ENCODE measurements at regions not wholly inside any gene's neighbourhood (a gene's known extent, or its start where the extent isn't known, plus 50 kb on each side); places are given as distances from the start of the nearest gene placed in this dataset.

DNA sequence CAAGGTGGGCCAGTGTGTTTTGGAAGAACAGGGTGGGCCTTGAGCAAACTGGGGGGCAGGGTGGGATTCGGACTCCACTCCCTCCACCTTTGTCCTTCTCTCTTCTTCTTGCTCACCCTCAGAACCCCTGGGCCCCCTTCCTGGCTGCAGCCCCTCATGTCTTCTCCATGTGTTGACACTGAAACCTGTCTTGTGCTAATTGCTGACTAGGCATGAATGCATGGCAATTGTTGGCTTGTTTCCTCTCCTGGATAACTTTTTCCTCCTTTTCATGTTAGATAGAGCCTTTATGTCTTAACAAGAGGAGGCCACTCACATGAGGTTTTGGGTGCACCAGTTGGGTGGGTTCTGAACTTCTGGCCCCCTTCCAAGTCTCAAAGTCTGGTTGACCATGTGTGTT, 181.6 kb upstream of the MKI67 start:
- TF ChIP-seq, protein P1, sequence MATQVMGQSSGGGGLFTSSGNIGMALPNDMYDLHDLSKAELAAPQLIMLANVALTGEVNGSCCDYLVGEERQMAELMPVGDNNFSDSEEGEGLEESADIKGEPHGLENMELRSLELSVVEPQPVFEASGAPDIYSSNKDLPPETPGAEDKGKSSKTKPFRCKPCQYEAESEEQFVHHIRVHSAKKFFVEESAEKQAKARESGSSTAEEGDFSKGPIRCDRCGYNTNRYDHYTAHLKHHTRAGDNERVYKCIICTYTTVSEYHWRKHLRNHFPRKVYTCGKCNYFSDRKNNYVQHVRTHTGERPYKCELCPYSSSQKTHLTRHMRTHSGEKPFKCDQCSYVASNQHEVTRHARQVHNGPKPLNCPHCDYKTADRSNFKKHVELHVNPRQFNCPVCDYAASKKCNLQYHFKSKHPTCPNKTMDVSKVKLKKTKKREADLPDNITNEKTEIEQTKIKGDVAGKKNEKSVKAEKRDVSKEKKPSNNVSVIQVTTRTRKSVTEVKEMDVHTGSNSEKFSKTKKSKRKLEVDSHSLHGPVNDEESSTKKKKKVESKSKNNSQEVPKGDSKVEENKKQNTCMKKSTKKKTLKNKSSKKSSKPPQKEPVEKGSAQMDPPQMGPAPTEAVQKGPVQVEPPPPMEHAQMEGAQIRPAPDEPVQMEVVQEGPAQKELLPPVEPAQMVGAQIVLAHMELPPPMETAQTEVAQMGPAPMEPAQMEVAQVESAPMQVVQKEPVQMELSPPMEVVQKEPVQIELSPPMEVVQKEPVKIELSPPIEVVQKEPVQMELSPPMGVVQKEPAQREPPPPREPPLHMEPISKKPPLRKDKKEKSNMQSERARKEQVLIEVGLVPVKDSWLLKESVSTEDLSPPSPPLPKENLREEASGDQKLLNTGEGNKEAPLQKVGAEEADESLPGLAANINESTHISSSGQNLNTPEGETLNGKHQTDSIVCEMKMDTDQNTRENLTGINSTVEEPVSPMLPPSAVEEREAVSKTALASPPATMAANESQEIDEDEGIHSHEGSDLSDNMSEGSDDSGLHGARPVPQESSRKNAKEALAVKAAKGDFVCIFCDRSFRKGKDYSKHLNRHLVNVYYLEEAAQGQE (IDR thresholded peaks at IDR 0.05; ENCODE audit: insufficient read depth in 1 of 2, low read depth in 2 of 2, low read length in 2 of 2): no peak
- no peak for TF ChIP-seq POLR2AphosphoS5 (IDR thresholded peaks at IDR 0.05; ENCODE audit: low read depth, low read length)
- no peak for TF ChIP-seq TAF1 (IDR thresholded peaks at IDR 0.05; ENCODE audit: borderline replicate concordance, insufficient read depth, low read length)
- no peak for TF ChIP-seq SIN3A (IDR thresholded peaks at IDR 0.05; ENCODE audit: borderline replicate concordance, insufficient read depth, low read length)
- no peak for TF ChIP-seq FOXP2 (optimal IDR thresholded peaks at IDR 0.05; ENCODE audit: borderline replicate concordance, extremely low read depth, extremely low read length, insufficient read depth)

DNA sequence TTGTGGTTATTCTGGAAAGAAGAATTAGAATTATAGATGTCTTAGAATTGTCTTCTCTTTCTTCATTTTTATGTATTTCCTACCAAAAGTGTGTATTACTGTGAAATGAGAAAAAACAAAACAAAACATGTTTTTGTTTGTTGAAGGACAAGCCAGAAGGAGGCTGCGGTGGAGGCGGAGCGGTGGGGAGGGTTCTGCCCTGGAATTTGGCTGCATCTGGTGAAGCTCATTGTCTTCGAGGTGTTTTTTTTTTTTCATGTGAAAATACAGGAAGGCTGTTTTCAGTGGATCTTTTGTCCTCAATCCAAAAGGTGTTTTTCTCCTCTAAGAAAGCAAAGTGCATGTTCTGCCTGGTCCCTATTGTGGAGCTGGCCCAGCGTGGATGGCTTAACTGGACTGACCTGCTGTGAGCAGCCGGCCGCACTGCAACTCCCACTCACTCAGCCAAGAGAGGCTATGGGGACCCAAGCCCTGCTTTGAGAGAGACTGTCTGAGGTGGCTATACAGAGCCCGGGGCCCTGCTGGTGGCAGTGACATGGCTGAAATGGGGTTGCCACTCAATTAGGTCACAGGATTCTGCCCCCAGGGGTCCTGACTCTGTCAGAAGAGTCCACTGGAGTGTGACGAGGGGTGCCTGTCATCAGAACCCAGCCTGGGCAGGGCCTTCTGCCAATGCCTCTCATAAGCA, 184.9 kb upstream of the MKI67 start:
- TF ChIP-seq SIN3A (IDR thresholded peaks at IDR 0.05; ENCODE audit: borderline replicate concordance, insufficient read depth, low read length) (no peak), POLR2AphosphoS5 (IDR thresholded peaks at IDR 0.05; ENCODE audit: low read depth, low read length) (no peak), TAF1 (IDR thresholded peaks at IDR 0.05; ENCODE audit: borderline replicate concordance, insufficient read depth, low read length) (no peak), FOXP2 (optimal IDR thresholded peaks at IDR 0.05; ENCODE audit: borderline replicate concordance, extremely low read depth, extremely low read length, insufficient read depth) (no peak)
- TF ChIP-seq, protein P1 (IDR thresholded peaks at IDR 0.05; ENCODE audit: insufficient read depth in 1 of 2, low read depth in 2 of 2, low read length in 2 of 2): no peak

DNA sequence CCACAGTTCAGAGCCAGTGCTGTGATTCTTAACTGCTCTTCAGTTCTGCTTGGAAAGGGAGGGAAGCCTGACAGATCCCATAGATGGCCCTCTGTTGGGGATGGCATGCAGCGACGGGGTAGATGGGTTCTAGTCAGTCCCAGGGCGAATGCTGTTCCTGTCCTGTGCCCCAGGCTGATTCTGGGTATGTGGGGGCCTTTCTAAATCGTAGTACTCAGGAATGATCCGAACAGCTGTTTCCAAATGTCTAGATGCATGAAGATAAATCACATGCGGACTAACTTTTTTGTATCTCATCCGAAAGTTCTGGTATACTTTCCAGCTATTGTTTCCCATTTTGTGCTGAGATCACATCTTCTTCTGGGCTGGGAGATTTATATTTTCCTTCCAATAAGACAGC, 186.0 kb upstream of the MKI67 start:
- no peak for TF ChIP-seq POLR2AphosphoS5 (IDR thresholded peaks at IDR 0.05; ENCODE audit: low read depth, low read length)
- TF ChIP-seq FOXP2 (optimal IDR thresholded peaks at IDR 0.05; ENCODE audit: borderline replicate concordance, extremely low read depth, extremely low read length, insufficient read depth): no peak
- TF ChIP-seq TAF1 (IDR thresholded peaks at IDR 0.05; ENCODE audit: borderline replicate concordance, insufficient read depth, low read length): no peak
- TF ChIP-seq SIN3A (IDR thresholded peaks at IDR 0.05; ENCODE audit: borderline replicate concordance, insufficient read depth, low read length): no peak
- TF ChIP-seq, protein P1 (IDR thresholded peaks at IDR 0.05; ENCODE audit: insufficient read depth in 1 of 2, low read depth in 2 of 2, low read length in 2 of 2): no peak

DNA sequence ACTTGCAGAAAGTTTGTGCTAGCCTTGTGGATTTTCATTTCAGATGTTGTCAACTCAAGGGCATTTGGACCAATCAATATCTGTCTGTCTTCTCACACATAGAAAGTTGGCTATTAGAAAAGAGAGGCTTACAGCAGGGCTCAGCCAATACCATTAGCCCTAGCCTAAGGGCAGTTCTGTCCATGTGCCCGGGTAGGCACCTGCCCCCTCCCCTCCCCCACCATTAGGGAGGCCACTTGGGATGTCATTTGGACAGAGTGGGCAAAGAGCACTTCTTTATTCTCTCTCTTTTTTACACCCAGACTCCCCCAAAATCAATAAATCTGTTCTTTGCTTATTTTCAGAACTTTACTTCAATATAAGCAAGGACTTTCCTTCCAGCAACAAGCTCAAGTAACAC, 188.5 kb upstream of the MKI67 start:
- TF ChIP-seq SIN3A (IDR thresholded peaks at IDR 0.05; ENCODE audit: borderline replicate concordance, insufficient read depth, low read length) (no peak), TAF1 (IDR thresholded peaks at IDR 0.05; ENCODE audit: borderline replicate concordance, insufficient read depth, low read length) (no peak), FOXP2 (optimal IDR thresholded peaks at IDR 0.05; ENCODE audit: borderline replicate concordance, extremely low read depth, extremely low read length, insufficient read depth) (no peak), POLR2AphosphoS5 (IDR thresholded peaks at IDR 0.05; ENCODE audit: low read depth, low read length) (no peak)
- TF ChIP-seq, protein P1 (IDR thresholded peaks at IDR 0.05; ENCODE audit: insufficient read depth in 1 of 2, low read depth in 2 of 2, low read length in 2 of 2): no peak

All from PFSK-1 (cell line).